K562 (cell line): ENCODE measurements at regions not wholly inside any gene's neighbourhood (a gene's known extent, or its start where the extent isn't known, plus 50 kb on each side); places are given as distances from the start of the nearest gene placed in this dataset.

Source experiments
- CC2D1A ChIP-seq: fragments of 450-650 bp; IDR thresholded peaks from 2 replicates; pipeline ENCODE4 v1.6.1; 2017; ENCODE audit warnings: mild to moderate bottlenecking
- EZH2 ChIP-seq: IDR thresholded peaks from 2 replicates; pipeline ENCODE4 v1.6.1; 2012; ENCODE audit warnings: low read depth, mild to moderate bottlenecking, inconsistent platforms, low read length, borderline replicate concordance
- JUN ChIP-seq, 2 experiments: sonication (generic) in 1 of 2; formaldehyde crosslinking in 1 of 2; IDR thresholded peaks; 2 replicates each; pipeline versions ENCODE4 v1.6.1 to v1.8.0; 2012 to 2022; ENCODE audit warnings: borderline replicate concordance in 2 of 2, mild to moderate bottlenecking in 2 of 2, improper control_type of control experiment in 1 of 2, low read depth in 1 of 2, low read length in 1 of 2, missing genetic modification reagents in 1 of 2
- JUND ChIP-seq, 2 experiments: IDR thresholded peaks; 2 replicates in 1 of 2; 3 replicates in 1 of 2; pipeline ENCODE4 v1.6.1; 2011; ENCODE audit warnings: borderline replicate concordance in 2 of 2, low read depth in 2 of 2, low read length in 2 of 2, improper control_type of control experiment in 1 of 2, missing biosample characterization in 1 of 2, missing genetic modification characterization in 1 of 2, missing genetic modification reagents in 1 of 2
- MITF ChIP-seq: IDR thresholded peaks from 2 replicates; pipeline ENCODE4 v1.6.1; 2014; ENCODE audit warnings: antibody characterized with exemption
- MTF1 ChIP-seq: fragments of 250-450 bp; sonication (Bioruptor Pico); IDR thresholded peaks from 2 replicates; pipeline ENCODE4 v1.9.0; 2021; ENCODE audit warnings: moderate library complexity, mild to moderate bottlenecking, inconsistent platforms, borderline replicate concordance
- POLR2A ChIP-seq: fragments of 450-650 bp; conservative IDR thresholded peaks from 2 replicates; pipeline ENCODE4 v1.6.1; 2016
- SAFB ChIP-seq: fragments of 200-400 bp; formaldehyde crosslinking; IDR thresholded peaks from 2 replicates; pipeline ENCODE4 v1.6.1; 2017; ENCODE audit warnings: low read depth, low read length, borderline replicate concordance
- TEAD1 ChIP-seq, 2 experiments: fragments of 450-650 bp in 1 of 2; sonication (generic) in 1 of 2; formaldehyde crosslinking; IDR thresholded peaks; 2 replicates each; pipeline versions ENCODE4 v1.4.0 to v1.8.0; 2020 to 2022; ENCODE audit warnings: mild to moderate bottlenecking in 2 of 2, missing genetic modification reagents in 1 of 2
- USF2 ChIP-seq: sonication (generic); formaldehyde crosslinking; IDR thresholded peaks from 2 replicates; pipeline ENCODE4 v1.5.0; 2020; ENCODE audit warnings: missing genetic modification reagents
- YY1 ChIP-seq, 3 experiments: IDR thresholded peaks; 2 replicates each; pipeline ENCODE4 v1.6.1; 2011; ENCODE audit warnings: low read length in 2 of 3, mild to moderate bottlenecking in 2 of 3, moderate library complexity in 2 of 3, borderline replicate concordance in 1 of 3, control low read depth in 1 of 3, low read depth in 1 of 3; ENCODE audit not compliant: insufficient read depth in 3 of 3, insufficient replicate concordance in 2 of 3, control insufficient read depth in 1 of 3, insufficient read length in 1 of 3; ENCODE audit errors: extremely low read depth in 1 of 3
- TF ChIP-seq, protein P1 (sequence below), 3 experiments: IDR thresholded peaks in 2 of 3; conservative IDR thresholded peaks in 1 of 3; 2 replicates each; pipeline ENCODE4 v1.5.1; 2011 to 2012; ENCODE audit warnings: low read length in 3 of 3, mild to moderate bottlenecking in 3 of 3, control low read depth in 2 of 3, improper control_type of control experiment in 1 of 3, inconsistent platforms in 1 of 3, low read depth in 1 of 3, mixed read lengths in 1 of 3, moderate library complexity in 1 of 3; ENCODE audit not compliant: insufficient read depth in 2 of 3

DNA sequence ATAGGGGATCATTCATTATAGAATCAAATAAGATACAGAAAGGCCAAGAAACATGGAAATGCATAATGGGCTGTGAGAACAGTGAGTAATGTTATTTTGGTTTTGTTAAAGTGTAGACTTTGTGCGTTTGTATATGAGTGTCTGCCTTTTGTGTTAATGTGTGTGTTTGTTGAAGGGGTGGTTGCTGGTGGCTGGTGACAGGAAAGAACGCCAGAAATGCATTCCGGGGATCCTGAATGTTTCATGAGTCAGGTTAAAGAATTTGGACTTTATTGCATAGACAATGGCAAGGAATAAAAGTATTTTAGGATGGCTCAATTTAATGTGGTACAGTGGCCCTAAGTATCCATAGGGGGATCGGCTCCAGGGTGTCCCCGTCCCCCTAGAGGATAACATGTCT lies 1228.9 kb downstream of the PCDH7 start:
- no peak for TF ChIP-seq TEAD1 (CRISPR knock-in tag; IDR thresholded peaks at IDR 0.05)
- TF ChIP-seq JUN (IDR thresholded peaks at IDR 0.05; ENCODE audit: borderline replicate concordance, low read depth, low read length): no peak
- no peak for TF ChIP-seq JUN (CRISPR knock-in tag; IDR thresholded peaks at IDR 0.05; ENCODE audit: borderline replicate concordance)
- no peak for TF ChIP-seq POLR2A
- TF ChIP-seq, protein P1, sequence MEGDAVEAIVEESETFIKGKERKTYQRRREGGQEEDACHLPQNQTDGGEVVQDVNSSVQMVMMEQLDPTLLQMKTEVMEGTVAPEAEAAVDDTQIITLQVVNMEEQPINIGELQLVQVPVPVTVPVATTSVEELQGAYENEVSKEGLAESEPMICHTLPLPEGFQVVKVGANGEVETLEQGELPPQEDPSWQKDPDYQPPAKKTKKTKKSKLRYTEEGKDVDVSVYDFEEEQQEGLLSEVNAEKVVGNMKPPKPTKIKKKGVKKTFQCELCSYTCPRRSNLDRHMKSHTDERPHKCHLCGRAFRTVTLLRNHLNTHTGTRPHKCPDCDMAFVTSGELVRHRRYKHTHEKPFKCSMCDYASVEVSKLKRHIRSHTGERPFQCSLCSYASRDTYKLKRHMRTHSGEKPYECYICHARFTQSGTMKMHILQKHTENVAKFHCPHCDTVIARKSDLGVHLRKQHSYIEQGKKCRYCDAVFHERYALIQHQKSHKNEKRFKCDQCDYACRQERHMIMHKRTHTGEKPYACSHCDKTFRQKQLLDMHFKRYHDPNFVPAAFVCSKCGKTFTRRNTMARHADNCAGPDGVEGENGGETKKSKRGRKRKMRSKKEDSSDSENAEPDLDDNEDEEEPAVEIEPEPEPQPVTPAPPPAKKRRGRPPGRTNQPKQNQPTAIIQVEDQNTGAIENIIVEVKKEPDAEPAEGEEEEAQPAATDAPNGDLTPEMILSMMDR (IDR thresholded peaks at IDR 0.05 in 2 of 3, conservative IDR thresholded peaks at IDR 0.05 in 1 of 3; ENCODE audit: insufficient read depth in 2 of 3, low read depth in 1 of 3, low read length in 3 of 3): no peak
- TF ChIP-seq MITF: no peak
- no peak for TF ChIP-seq CC2D1A
- TF ChIP-seq MTF1 (CRISPR knock-in tag): no peak
- no peak for TF ChIP-seq USF2 (CRISPR knock-in tag)
- TF ChIP-seq YY1 (IDR thresholded peaks at IDR 0.05; ENCODE audit: borderline replicate concordance in 1 of 3, control insufficient read depth in 1 of 3, extremely low read depth in 1 of 3, insufficient read depth in 3 of 3, insufficient read length in 1 of 3, insufficient replicate concordance in 2 of 3, low read depth in 1 of 3, low read length in 2 of 3): no peak
- TF ChIP-seq JUND (IDR thresholded peaks at IDR 0.05; ENCODE audit: borderline replicate concordance, low read depth, low read length): no peak
- no peak for TF ChIP-seq JUND (tag; IDR thresholded peaks at IDR 0.05; ENCODE audit: borderline replicate concordance, low read depth, low read length)
- TF ChIP-seq SAFB: no peak
- no peak for TF ChIP-seq EZH2
